ENCODE measurements at regions not wholly inside any gene's neighbourhood (a gene's known extent, or its start where the extent isn't known, plus 50 kb on each side); places are given as distances from the start of the nearest gene placed in this dataset.

- TF ChIP-seq CTCF (IDR thresholded peaks at IDR 0.05) (no peak), POLR2A (IDR thresholded peaks at IDR 0.05) (no peak)
Observed at GRCh38 chr7:120089968-120090367, 183.0 kb upstream of the KCND2 start.

Measured in vagina (tissue), 2 donors.